Prostate gland (tissue), 2 donors: ENCODE measurements at regions not wholly inside any gene's neighbourhood (a gene's known extent, or its start where the extent isn't known, plus 50 kb on each side); places are given as distances from the start of the nearest gene placed in this dataset.

Experiments
- CTCF ChIP-seq, 4 experiments: fragments of 200-600 bp in 2 of 4; fragments of 450-650 bp in 2 of 4; sonication (generic) in 2 of 4; IDR thresholded peaks; 1 replicate in 3 of 4; 2 replicates in 1 of 4; pipeline ENCODE4 v1.5.1; 2016 to 2019; ENCODE audit warnings: antibody characterized with exemption in 4 of 4, mild to moderate bottlenecking in 2 of 4, moderate library complexity in 2 of 4
- POLR2A ChIP-seq: fragments of 450-650 bp; IDR thresholded peaks from one replicate; pipeline ENCODE4 v1.6.1; 2016; ENCODE audit warnings: antibody characterized with exemption, mild to moderate bottlenecking
- POLR2AphosphoS5 ChIP-seq: sonication (generic); formaldehyde crosslinking; IDR thresholded peaks from one replicate; pipeline ENCODE4 v1.6.1; 2017; ENCODE audit warnings: antibody characterized with exemption

DNA sequence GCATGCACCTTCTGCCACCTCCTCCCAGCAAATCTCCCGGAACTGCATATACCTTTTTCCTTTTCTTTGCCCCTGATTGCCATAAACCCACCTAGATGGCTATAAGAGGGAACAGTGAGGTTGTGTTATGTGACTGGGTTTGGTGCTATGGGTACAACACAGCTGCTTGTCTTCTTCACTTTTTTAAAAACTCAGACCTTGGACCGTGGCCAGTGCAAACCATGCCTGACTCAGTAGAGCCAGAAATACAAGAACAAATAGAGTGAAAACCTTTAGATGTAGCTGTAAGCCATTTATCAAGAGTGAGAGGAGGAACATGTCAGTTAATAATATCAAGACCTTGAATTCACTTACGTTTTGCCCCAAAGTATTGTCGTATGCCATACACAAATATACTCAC lies 267.4 kb upstream of the CHAC2 start:
- TF ChIP-seq POLR2A = no peak
- TF ChIP-seq CTCF (IDR thresholded peaks at IDR 0.05) = no peak
- no peak for TF ChIP-seq POLR2AphosphoS5
